ENCODE measurements at regions not wholly inside any gene's neighbourhood (a gene's known extent, or its start where the extent isn't known, plus 50 kb on each side); places are given as distances from the start of the nearest gene placed in this dataset.

- no peak for DNase-seq (ENCODE audit: low read depth in 1 of 2, low spot score in 1 of 2)
Measured at GRCh38 chr5:117837786-117838185, 1150.6 kb downstream of the DTWD2 start.

- DNase-seq (ENCODE audit: low read depth in 1 of 2, low spot score in 1 of 2): no peak
Measured at GRCh38 chr5:117833691-117834090, 1154.7 kb downstream of the DTWD2 start.

GRCh38 chr5:117829646-117830045 is 1158.7 kb downstream of the DTWD2 start:
- DNase-seq (ENCODE audit: low read depth in 1 of 2, low spot score in 1 of 2): no peak

DNA sequence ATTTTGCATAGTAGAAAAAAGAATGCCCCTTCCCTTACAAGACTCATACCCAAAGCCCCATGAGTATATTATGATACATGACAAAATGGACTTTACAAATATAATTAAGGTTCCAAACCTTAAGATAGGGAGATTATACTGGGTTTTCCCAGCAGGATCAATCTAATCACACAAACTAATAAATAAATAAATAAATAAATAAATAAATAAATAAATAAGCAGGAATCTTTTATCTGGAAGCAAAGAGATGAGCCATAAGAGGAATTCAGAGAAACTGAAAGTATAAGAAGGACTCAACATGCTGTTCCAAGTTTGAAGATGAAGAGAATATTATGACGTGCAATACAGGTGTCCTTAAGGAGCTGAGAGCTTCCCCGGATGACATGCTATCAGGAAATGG is 1174.5 kb downstream of the DTWD2 start:
- no peak for DNase-seq (ENCODE audit: low read depth in 1 of 2, low spot score in 1 of 2)

GRCh38 chr5:117812861-117813260 is 1175.5 kb downstream of the DTWD2 start:
- DNase-seq (ENCODE audit: low read depth in 1 of 2, low spot score in 1 of 2): no peak

GRCh38 chr5:117809251-117809650 is 1179.1 kb downstream of the DTWD2 start:
- DNase-seq (ENCODE audit: low read depth in 1 of 2, low spot score in 1 of 2): no peak

DNA sequence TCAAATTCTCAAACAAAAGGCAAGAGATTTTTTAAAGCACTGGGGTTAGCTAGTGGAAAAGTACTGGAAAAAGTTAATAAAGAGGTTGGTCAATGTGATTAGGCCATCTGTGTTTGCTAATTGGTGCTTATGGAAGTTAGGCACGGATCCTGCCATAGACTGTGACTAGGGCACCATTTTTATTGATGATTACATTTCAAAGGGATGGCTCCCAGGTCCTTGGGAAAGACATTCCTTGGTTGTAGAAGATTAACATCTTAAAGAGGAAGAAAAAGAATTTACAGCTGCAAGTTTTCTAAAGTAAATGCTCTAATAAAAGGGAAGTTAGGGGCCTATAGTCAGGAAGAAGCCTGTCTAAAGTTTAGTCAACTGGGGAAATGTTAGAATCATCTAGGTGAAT is 1183.3 kb downstream of the DTWD2 start:
- DNase-seq (ENCODE audit: low read depth in 1 of 2, low spot score in 1 of 2): no peak

GRCh38 chr5:117803533-117803932 is 1184.8 kb downstream of the DTWD2 start:
- DNase-seq (ENCODE audit: low read depth in 1 of 2, low spot score in 1 of 2): no peak

DNA sequence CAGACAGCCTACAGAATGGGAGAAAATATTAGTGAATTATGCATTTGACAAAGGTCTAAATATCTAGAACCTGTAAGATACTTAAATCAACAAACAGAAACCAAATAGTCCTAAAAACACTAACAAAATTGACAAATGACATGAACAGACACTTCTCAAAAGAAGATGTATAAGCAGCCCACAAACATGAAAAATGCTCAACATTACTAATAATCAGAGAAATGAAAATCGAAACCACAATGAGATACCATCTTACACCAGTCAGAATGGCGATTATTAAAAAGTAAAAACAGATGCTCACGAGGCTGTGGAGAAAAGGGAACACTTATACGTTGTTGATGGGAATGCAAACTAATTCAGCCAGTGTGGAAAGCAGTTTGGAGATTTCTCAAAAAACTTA is 1186.8 kb downstream of the DTWD2 start:
- no peak for DNase-seq (ENCODE audit: low read depth in 1 of 2, low spot score in 1 of 2)

- no peak for DNase-seq (ENCODE audit: low read depth in 1 of 2, low spot score in 1 of 2)
Measured at GRCh38 chr5:117800261-117800660, 1188.1 kb downstream of the DTWD2 start.

- no peak for DNase-seq (ENCODE audit: low read depth in 1 of 2, low spot score in 1 of 2)
Measured at GRCh38 chr5:117794847-117795246, 1193.5 kb downstream of the DTWD2 start.

- no peak for DNase-seq (ENCODE audit: low read depth in 1 of 2, low spot score in 1 of 2)
Measured at GRCh38 chr5:117793963-117794362, 1194.4 kb downstream of the DTWD2 start.

GRCh38 chr5:117792476-117792875 is 1195.9 kb downstream of the DTWD2 start:
- no peak for DNase-seq (ENCODE audit: low read depth in 1 of 2, low spot score in 1 of 2)

DNA sequence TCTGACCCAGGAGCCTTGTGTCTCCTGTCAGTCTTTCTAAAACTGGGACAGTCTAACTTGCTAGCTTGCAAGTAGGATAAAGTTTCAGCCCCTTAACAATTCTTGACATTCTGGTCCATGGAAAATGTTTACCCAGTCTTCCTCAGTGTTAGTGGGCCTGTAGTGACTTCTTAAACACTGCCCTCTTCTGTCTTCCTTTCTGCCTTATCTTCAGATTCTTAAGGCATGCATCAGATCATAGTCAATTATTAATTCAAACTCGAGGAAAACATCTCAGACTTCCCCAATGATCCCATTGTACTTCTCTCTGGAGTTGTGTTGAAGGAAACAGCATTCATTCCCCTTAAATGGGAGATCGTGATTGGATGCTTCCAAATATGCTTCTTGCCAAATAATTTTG is 1199.8 kb downstream of the DTWD2 start:
- no peak for DNase-seq (ENCODE audit: low read depth in 1 of 2, low spot score in 1 of 2)

DNA sequence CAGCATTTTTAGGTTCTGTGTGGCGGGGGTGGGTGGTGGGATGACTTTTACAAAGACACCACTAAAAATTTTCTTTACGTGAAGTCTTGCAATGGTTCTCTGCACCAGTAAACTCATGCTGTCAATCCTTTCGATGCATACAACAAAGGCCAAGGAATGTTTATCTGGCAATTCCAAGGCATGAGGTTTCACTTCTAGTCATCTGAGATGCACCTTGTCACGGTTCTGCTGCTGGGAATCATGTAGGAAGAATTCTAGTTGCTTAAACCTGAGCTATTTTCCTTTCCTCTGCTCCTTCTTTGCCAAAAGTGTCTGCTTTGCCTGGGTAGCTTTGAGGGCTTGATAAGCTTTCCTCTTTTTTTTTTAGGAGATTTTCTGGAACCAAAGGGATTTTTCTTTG is 1204.5 kb upstream of the SEMA6A start:
- no peak for DNase-seq (ENCODE audit: low read depth in 1 of 2, low spot score in 1 of 2)

DNA sequence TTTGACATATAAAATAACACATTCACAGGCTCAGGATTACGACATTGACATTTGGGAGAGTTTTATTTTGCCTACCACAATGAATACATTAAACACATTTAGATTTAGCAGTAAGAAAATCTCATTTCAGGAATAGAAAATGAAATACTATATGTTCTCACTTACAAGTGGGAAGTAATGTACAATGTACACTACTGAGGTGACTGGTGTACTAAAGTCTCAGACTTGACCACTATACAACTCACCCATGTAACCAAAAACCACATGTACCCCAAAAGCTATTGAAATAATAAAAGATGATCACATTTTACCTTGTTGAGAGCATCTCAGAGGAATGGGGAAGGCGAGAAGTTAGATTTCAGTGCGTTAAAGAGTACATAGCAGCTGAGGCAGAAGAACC is 1202.4 kb upstream of the SEMA6A start:
- no peak for DNase-seq (ENCODE audit: low read depth in 1 of 2, low spot score in 1 of 2)

- no peak for DNase-seq (ENCODE audit: low read depth in 1 of 2, low spot score in 1 of 2)
Measured at GRCh38 chr5:117769877-117770276, 1195.3 kb upstream of the SEMA6A start.

- DNase-seq (ENCODE audit: low read depth in 1 of 2, low spot score in 1 of 2): no peak
Measured at GRCh38 chr5:117763271-117763670, 1188.6 kb upstream of the SEMA6A start.

DNA sequence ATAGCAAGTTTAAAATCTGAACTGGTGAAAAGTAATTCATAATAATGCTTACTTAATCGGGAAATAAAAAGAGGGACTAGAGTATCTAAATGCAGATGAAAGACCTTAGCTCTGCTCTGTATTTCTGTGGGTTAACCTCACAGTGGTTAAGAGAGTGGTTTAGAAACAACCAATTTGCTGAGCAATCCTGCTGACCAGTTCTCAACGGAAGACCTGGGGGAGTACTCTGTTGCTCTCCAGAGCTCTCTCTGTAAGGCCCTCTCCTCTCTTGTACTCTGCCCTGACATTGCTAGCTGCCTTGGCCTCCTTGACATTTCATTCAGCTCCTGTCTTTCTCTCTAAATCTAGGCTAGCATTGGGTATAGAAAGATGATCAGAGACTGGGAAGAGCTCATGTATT is 1186.6 kb upstream of the SEMA6A start:
- no peak for DNase-seq (ENCODE audit: low read depth in 1 of 2, low spot score in 1 of 2)

GRCh38 chr5:117759849-117760499 is 1185.4 kb upstream of the SEMA6A start:
- no peak for DNase-seq (ENCODE audit: low read depth in 1 of 2, low spot score in 1 of 2)

- no peak for DNase-seq (ENCODE audit: low read depth in 1 of 2, low spot score in 1 of 2)
Measured at GRCh38 chr5:117752403-117752802, 1177.8 kb upstream of the SEMA6A start.

- no peak for DNase-seq (ENCODE audit: low read depth in 1 of 2, low spot score in 1 of 2)
Measured at GRCh38 chr5:117748336-117748735, 1173.7 kb upstream of the SEMA6A start.

DNA sequence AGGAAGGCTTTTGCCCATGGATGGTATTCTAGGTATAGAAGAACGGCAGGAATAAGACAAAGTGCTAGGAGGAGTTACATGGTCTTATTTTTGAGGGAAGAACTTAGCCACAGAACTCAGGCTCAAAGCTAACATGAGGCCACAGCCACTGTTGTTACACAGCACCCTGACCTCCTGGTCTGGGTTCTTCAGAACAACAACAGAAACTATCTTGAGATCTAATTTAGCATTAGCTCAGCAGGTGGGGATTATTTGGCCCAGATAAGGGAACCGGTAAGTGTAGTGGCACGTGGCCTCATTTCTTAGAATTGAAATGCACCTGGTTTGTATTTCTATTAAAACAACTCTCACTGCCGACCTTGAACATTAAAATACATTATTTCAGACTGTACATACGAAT is 1168.7 kb upstream of the SEMA6A start:
- DNase-seq (ENCODE audit: low read depth in 1 of 2, low spot score in 1 of 2): no peak
